ENCODE measurements at regions not wholly inside any gene's neighbourhood (a gene's known extent, or its start where the extent isn't known, plus 50 kb on each side); places are given as distances from the start of the nearest gene placed in this dataset.

- peaks cover 15% of the 10 kb centered on the region for H3K4me1 Mint-ChIP-seq (ENCODE audit: low read depth)
- H3K4me3 Mint-ChIP-seq: no peak overlapping the region
- H3K9me3 Mint-ChIP-seq (ENCODE audit: low read depth): no peaks in the 10 kb centered on the region
- no peak overlapping the region for H3K27ac Mint-ChIP-seq
- H3K36me3 Mint-ChIP-seq: peaks cover 44% of the 10 kb centered on the region
- H3K27me3 Mint-ChIP-seq: no peaks in the 10 kb centered on the region
Measured at GRCh38 chrX:2618516-2618915, 72.6 kb upstream of the CD99 start.

DNA sequence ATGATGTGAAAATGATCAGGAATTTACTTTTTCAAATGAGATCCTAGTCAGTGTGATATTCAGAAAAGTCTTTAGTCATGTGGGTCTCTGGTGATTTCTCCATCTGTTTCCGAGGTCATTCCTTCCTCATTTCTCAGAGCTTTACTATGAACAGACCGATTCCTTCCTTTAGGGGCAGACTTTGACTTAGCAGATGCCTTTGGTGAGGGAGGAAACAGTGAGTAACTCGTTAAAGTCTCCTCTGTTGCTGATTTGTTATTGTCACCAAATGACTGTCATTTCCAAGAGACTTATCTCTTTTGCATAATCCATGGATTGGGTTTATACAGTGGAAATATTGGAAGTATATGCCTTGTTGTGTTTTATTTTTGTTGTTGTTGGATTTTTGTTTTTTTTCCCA is 76.2 kb upstream of the CD99 start:
- H3K27me3 Mint-ChIP-seq: no peaks in the 10 kb centered on the region
- H3K4me1 Mint-ChIP-seq (ENCODE audit: low read depth): peaks cover 37% of the 10 kb centered on the region
- no peak overlapping the region for H3K4me3 Mint-ChIP-seq
- no peak overlapping the region for H3K27ac Mint-ChIP-seq
- H3K36me3 Mint-ChIP-seq: peaks cover 31% of the 10 kb centered on the region
- H3K9me3 Mint-ChIP-seq (ENCODE audit: low read depth): no peaks in the 10 kb centered on the region

DNA sequence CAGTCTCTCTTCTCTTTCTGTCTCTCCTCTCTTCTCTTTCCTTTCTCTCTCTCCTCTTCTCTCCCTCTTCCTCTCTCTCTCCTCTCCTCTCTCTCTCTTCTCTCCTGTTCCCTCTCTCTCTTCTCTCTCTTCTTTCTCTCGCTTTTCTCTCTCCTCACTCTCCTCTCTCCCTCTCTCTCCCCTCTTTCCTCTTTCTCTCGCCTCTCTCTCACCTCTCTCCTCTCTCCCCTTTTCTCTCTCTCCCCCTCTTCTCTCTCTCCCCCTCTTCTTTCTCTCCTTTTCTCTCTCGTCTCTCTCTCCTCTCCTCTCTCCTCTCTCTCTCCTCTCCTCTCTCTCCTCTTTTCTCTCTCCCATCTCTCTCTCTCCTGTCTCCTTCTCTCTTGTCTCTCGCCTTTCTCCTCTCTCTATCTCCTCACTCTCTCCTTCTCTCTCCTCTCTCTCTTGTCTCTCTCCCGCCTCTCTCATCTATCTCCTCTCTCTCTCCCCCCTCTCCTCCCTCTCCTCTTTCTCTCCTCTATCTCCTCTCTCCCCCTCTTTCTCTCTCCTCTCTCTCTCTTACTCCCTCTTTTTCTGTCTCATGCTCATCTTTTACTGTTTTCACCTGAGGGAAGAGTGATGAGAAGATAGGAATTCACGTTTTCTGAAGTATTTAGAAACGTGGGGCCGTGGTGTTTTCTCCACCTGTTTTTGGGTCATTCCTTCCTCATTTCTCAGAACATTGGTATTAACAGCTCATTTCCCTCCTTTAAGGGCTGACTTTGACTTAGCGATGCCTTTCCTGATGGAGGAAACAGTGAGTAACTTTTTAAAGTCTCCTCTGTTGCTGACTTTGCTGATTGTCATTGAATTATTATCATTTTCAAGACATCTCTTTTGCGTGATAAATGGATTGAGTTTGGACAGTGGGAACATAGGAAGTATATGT is 80.6 kb upstream of the CD99 start:
- H3K4me3 Mint-ChIP-seq: peak overlapping the region; percentile 86
- H3K27ac Mint-ChIP-seq: peak overlapping the region; percentile 52
- H3K9me3 Mint-ChIP-seq (ENCODE audit: low read depth): no peaks in the 10 kb centered on the region
- H3K27me3 Mint-ChIP-seq: no peaks in the 10 kb centered on the region
- H3K4me1 Mint-ChIP-seq (ENCODE audit: low read depth): peaks cover 53% of the 10 kb centered on the region
- peaks cover 14% of the 10 kb centered on the region for H3K36me3 Mint-ChIP-seq

- no peaks in the 10 kb centered on the region for H3K9me3 Mint-ChIP-seq (ENCODE audit: low read depth)
- no peaks in the 10 kb centered on the region for H3K27me3 Mint-ChIP-seq
- H3K4me3 Mint-ChIP-seq: peak overlapping the region; percentile 86
- peaks cover 52% of the 10 kb centered on the region for H3K4me1 Mint-ChIP-seq (ENCODE audit: low read depth)
- peak overlapping the region; percentile 64 for H3K27ac Mint-ChIP-seq
- peaks cover 9% of the 10 kb centered on the region for H3K36me3 Mint-ChIP-seq
Measured at GRCh38 chrX:2609431-2610238, 81.5 kb upstream of the CD99 start.

GRCh38 chrX:2608638-2609430 is 82.3 kb upstream of the CD99 start:
- Mint-ChIP-seq H3K4me3 (peak overlapping the region; percentile 90), H3K9me3 (ENCODE audit: low read depth) (no peaks in the 10 kb centered on the region), H3K27me3 (no peaks in the 10 kb centered on the region), H3K27ac (peak overlapping the region; percentile 72), H3K4me1 (ENCODE audit: low read depth) (peaks cover 54% of the 10 kb centered on the region), H3K36me3 (peaks cover 9% of the 10 kb centered on the region)

- Mint-ChIP-seq H3K4me3 (peak overlapping the region; percentile 24), H3K4me1 (ENCODE audit: low read depth) (peaks cover 46% of the 10 kb centered on the region), H3K27me3 (no peaks in the 10 kb centered on the region), H3K27ac (no peak overlapping the region), H3K9me3 (ENCODE audit: low read depth) (no peaks in the 10 kb centered on the region), H3K36me3 (peaks cover 10% of the 10 kb centered on the region)
Measured at GRCh38 chrX:2607113-2607512, 84.0 kb upstream of the CD99 start.

GRCh38 chrX:2600564-2600963 is 90.5 kb upstream of the CD99 start:
- Mint-ChIP-seq H3K36me3 (peaks cover 13% of the 10 kb centered on the region), H3K4me3 (no peak overlapping the region), H3K27ac (no peak overlapping the region)

DNA sequence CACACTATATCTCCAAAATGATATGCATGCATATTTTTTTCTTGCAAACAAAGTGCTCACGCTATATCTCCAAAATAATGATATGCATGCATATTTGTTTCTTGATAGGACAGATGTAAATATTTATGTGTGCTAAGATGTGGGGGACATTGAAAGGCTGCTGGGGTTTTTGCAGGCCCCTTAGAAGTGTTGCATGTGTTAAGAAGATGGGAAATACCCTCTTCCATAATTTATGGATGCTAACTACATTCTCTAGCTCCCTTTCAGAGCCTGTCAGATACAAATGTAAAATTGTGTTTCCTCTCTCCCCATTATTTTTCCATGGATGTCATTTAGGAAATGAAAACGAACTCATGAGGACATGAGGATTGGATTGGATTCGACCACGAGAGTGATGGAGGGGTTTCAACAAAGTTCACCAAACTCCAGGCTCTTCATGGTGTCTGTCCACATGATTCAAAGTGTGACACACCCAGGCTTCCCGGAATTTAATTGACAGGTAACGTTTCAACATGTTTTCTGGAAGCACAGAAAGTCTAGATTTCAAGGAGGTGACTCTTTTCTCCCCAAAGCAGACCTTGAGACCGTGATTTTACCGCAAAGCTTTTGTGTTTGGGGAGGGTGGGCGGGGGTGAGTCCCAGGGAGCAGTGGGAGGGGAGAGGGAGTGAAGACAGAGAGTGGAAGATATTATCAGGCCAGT is 94.4 kb upstream of the CD99 start:
- Mint-ChIP-seq H3K27me3 (no peaks in the 10 kb centered on the region), H3K4me1 (ENCODE audit: low read depth) (peaks cover 6% of the 10 kb centered on the region), H3K9me3 (ENCODE audit: low read depth) (no peaks in the 10 kb centered on the region), H3K36me3 (peaks cover 8% of the 10 kb centered on the region), H3K4me3 (no peak overlapping the region), H3K27ac (no peak overlapping the region)

More at GRCh38 chrX:2600564-2600963, 90.5 kb upstream of the CD99 start:
- no peaks in the 10 kb centered on the region for H3K9me3 Mint-ChIP-seq (ENCODE audit: low read depth)
- H3K4me1 Mint-ChIP-seq (ENCODE audit: low read depth): peaks cover 11% of the 10 kb centered on the region
- H3K27me3 Mint-ChIP-seq: no peaks in the 10 kb centered on the region

GRCh38 chrX:2596045-2596444 is 95.0 kb upstream of the CD99 start:
- H3K4me1 Mint-ChIP-seq (ENCODE audit: low read depth): peaks cover 6% of the 10 kb centered on the region
- no peaks in the 10 kb centered on the region for H3K9me3 Mint-ChIP-seq (ENCODE audit: low read depth)
- no peaks in the 10 kb centered on the region for H3K27me3 Mint-ChIP-seq
- H3K36me3 Mint-ChIP-seq: peaks cover 8% of the 10 kb centered on the region
- no peak overlapping the region for H3K4me3 Mint-ChIP-seq
- no peak overlapping the region for H3K27ac Mint-ChIP-seq

DNA sequence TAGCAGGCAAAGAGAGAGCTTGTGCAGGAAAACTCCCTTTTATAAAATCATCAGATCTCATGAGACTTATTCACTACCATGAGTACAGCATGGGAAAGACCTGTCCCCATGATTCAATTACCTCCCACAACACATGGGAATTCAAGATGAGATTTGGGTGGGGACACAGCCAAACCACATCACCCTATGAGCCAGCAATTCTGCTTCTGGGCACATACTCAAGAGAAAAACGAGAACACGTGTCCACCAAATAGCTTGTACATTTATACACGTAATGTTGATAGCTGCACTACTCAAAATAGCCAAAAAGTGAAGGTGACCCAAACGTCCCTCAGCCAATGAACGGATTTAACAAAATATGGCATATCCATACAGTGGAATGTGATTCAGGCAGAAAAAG is 94.5 kb upstream of the DHRSX start:
- Mint-ChIP-seq H3K9me3 (ENCODE audit: low read depth) (no peaks in the 10 kb centered on the region), H3K27me3 (no peaks in the 10 kb centered on the region), H3K4me3 (no peak overlapping the region), H3K4me1 (ENCODE audit: low read depth) (peaks cover 6% of the 10 kb centered on the region), H3K36me3 (peaks cover 4% of the 10 kb centered on the region), H3K27ac (no peak overlapping the region)

GRCh38 chrX:2594491-2594890 is 93.7 kb upstream of the DHRSX start:
- no peaks in the 10 kb centered on the region for H3K9me3 Mint-ChIP-seq (ENCODE audit: low read depth)
- H3K4me3 Mint-ChIP-seq: no peak overlapping the region
- no peaks in the 10 kb centered on the region for H3K36me3 Mint-ChIP-seq
- H3K27ac Mint-ChIP-seq: no peak overlapping the region
- H3K27me3 Mint-ChIP-seq: no peaks in the 10 kb centered on the region
- H3K4me1 Mint-ChIP-seq (ENCODE audit: low read depth): peaks cover 6% of the 10 kb centered on the region

DNA sequence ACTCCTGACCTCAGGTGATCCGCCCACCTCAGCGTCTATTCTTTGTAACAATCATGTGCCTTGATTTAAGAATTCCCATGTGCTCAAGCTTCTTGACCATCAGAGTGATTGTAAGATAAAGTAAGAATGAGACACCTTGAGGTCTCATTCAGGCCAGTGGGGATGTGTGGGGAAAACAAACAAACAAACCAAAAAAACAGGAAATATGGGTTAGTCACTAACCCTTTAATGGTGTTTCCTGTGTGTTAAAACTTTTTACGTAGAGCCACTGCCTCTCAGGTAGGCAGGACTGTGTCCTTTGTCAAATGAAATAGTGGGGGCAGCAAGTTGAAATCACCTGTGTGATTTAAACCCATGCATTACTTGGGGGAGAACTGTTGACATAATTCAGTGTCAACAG is 91.5 kb upstream of the DHRSX start:
- Mint-ChIP-seq H3K4me3 (no peak overlapping the region), H3K36me3 (no peaks in the 10 kb centered on the region), H3K4me1 (ENCODE audit: low read depth) (peaks cover 6% of the 10 kb centered on the region), H3K27ac (no peak overlapping the region), H3K9me3 (ENCODE audit: low read depth) (no peaks in the 10 kb centered on the region), H3K27me3 (no peaks in the 10 kb centered on the region)

DNA sequence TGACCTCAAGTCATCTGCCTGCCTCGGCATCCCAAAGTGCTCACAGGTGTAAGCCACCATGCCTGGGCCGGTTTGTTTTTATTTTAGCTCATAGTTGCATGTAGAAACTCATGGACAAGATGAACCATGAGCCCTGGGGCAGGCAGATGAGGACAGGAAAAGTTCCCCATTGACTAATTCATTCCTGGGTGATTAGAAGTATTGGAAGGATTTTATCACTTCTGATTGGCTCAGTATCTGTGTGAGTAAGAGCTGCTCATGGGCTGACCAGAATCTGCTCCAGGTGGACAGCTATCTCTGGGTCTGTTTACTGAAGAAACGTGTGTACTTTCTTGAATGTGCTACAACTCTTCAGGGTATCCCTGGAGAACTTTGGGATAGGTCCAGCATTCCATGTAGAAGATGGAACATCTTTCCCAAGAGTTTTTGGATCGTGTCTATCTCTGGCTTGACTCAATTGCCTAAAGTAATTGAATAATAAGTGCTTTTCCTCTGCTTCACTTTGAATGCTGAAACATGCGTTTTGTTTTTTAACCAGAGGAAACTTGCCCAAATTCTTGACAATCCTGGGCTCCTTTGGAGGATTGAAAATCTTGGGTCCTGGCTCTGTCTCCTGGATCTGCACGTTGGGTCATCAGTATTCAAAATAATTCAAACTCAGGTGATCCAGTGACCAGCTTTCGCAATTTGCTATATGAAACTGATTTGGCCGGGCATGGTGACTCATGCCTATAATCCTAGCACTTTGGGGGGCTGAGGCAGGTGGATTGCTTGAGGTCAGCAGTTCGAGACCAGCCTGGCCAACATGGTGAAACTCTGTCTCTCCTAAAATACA is 88.6 kb upstream of the DHRSX start:
- Mint-ChIP-seq H3K9me3 (ENCODE audit: low read depth) (no peaks in the 10 kb centered on the region), H3K4me3 (no peak overlapping the region), H3K27ac (no peak overlapping the region), H3K4me1 (ENCODE audit: low read depth) (peaks cover 10% of the 10 kb centered on the region), H3K27me3 (peaks cover 3% of the 10 kb centered on the region), H3K36me3 (no peaks in the 10 kb centered on the region)
